ENCODE measurements at regions not wholly inside any gene's neighbourhood (a gene's known extent, or its start where the extent isn't known, plus 50 kb on each side); places are given as distances from the start of the nearest gene placed in this dataset.
"Not testable (repeated sequence)": the region's sequence is repeated elsewhere in the genome, so short reads cannot be mapped to it uniquely, and the experiment has no call there.

DNA sequence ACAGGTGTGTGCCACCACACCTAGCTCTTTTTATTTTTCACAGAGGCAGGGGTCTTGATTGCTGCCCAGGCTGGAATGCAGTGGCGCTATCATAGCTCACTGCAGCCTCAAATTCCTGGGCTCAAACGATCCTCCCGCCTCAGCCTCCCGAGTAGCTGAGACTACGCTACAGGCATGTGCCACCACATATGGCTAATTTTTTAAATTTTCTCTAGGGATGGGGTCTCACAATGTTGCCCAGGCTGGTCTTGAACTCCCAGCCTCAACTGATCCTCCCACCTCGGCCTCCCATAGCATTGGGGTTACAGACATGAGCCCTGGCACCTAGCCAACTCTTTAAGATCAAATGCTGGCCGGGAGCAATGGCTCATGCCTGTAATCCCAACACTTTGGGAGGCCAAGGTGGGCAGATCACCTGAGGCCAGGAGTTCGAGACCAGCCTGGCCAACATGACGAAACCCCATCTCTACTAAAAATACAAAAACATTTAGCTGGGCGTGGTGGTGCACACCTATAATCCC is 50.6 kb upstream of the MYL10 start:
- not testable (repeated sequence) for DNase-seq

- no peak for DNase-seq
Observed at GRCh38 chr7:101680406-101681145, 51.5 kb upstream of the MYL10 start.

DNA sequence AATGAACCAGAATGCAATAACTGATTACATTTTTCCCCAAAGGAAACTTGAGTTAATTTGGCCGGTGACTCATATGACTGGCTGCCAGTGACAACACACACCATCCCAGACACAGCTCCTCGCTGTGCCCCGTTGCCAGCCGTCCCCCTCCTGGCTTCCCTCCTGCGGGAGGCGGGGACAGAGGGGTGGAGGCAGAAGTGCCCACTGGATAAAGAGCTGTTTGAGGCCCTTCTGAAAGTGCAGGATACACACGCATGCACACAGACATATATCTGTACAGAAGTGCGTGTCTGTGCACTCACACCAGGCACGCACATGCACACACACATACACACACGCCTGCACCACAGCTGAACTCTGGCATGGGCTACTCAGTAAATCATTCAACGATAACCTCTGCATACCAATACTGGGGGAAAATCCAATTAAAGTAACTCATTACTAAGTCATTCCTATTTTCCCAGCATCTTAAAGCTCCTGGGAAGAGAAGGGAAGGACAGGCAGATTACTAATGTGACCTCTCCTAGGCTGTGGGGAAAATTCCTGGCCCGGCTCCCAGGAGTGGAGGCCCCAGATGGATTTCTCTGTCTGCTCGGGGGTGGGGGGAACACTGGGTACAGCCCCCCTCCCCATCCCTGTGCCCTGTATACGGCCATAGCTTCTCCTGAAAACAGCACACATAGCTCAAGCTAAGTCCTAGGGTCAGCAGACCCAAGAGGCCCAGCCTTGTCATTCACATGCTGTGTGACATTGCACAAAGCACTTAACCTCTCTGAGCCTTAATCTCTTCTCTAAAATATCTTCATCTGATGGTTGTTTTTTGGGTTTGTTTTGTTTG is 52.3 kb upstream of the MYL10 start:
- peak; percentile 48 for DNase-seq

- DNase-seq = no peak
Observed at GRCh38 chr7:101684983-101685330, 55.9 kb upstream of the MYL10 start.

DNA sequence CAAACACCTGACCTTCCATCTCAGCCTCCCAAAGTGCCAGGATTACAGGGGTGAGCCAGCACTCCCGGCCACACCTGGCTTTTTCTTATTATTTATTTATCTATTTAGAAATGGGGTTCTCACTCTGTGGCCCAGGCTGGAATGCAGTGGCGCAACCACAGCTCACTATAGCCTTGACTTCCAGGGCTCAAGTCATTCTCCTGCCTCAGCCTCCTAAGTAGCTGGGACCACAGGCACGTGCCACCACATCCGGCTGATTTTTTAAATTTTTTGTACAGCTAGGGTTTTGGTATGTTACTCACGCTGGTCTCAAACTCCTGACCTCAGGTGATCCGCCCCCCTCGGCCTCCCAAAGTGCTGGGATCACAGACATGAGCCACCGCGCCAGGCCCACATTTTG is 56.9 kb upstream of the MYL10 start:
- DNase-seq = no peak

- DNase-seq = no peak
Observed at GRCh38 chr7:101687081-101687480, 58.0 kb upstream of the MYL10 start.

- no peak for DNase-seq
Observed at GRCh38 chr7:101687791-101688182, 58.7 kb upstream of the MYL10 start.

DNA sequence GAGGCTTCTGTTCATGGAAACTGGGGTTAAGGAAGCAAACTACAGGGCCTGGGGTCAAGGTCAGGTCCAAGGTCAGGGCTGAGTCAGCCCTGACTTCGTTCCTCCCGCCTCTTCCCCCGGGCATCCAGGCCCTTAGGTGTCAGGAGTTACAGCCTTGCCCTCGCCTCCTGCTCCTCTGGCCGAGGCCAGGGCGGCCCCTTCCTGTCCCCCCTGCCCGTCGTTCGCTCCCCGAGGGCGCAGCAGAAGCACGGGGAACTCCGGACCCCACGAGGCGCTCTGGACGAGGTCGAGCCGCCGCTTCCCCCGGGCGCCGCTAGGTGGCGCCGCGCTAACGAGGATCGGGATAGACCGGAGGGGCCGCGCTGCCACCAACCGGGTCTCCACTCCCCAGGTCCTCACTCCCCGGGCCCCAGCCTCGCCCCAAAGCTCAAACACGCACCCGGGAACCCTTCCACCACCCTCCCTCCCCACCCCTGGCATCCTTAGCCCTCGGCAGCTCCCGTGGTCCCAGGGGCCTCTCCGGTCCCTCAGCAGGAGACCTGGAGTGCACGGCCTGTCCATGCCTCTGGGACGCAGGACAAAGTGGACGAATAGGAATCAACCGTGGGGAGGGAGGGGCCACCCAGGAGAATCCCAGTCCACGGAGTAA is 59.2 kb upstream of the MYL10 start:
- DNase-seq = peak; percentile 74

DNA sequence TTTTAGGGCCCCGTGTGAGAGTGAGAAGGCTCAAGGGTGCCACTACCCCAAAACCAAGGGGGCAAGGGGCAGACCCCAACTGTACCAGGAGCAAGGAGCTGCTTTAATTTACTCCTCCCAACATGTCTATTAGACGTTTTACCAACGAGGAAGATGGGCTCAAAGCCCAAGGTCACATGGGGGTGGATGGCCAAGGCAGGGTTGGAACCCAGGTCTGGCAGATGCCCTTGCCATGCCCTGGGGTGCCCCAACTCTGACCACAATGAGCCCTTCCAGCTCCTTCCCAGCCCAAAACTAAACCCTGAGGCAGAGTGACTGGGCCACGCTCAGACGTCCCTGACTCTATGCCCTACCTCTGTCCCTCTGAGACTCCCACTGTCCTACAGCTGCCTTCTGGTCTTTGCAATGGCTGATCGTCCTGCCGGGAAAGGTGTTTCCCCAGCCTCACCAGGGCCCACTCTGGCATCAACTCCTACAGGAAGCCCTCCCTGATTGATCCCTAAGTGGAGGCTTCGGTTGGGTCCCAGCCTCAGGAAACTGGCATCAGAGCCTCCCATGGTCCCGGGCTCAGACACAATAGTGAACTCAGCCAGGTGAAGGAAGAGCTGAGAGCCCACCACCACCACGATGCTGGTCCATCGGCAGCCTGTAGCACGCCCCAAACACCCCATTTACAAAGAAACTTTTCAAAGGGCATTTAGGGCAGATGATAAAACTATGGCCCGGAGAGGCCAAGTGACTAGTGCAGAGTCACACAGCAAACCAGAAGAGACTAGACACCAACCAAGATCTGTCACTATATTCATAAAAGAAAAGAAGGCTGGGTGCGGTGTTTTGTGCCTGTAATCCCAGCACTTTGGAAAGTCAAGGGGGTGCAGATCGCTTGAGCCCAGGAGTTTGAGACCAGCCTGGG is 60.2 kb upstream of the MYL10 start:
- DNase-seq = no peak

- no peak for DNase-seq
Observed at GRCh38 chr7:101690061-101690460, 61.0 kb upstream of the MYL10 start.

- DNase-seq = no peak
Observed at GRCh38 chr7:101691822-101692384, 62.8 kb upstream of the MYL10 start.

- no peak for DNase-seq
Observed at GRCh38 chr7:101693498-101694091, 64.5 kb upstream of the MYL10 start.

- DNase-seq = no peak
Observed at GRCh38 chr7:101698964-101699363, 69.9 kb upstream of the MYL10 start.

- no peak for DNase-seq
Observed at GRCh38 chr7:101699399-101699798, 70.3 kb upstream of the MYL10 start.

- DNase-seq = no peak
Observed at GRCh38 chr7:101699881-101700823, 71.1 kb upstream of the MYL10 start.

- no peak for DNase-seq
Observed at GRCh38 chr7:101701153-101701794, 72.2 kb upstream of the MYL10 start.

DNA sequence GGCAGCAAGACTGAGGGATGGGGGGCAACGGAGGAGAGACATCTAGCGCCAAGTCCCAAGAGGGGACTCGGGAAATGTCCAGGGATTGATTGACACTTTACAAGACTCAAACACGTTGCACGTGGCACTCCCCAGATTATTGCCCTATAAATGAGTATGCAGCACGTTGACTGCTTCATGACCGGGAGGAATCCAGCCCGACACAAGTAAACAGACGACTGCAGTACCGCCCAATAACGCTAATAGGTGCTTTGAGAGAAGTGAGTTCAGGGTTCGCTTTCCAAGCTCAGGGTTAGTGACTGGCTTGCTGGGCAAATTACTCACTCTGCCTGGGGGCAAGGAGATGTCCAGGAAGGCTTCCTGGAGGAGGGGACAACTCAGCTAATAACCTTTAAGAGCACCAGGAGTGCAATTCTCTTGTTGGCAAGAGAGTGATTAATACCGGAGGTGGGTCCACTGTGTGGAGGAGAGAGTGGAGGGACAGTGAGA is 73.3 kb upstream of the MYL10 start:
- no peak for DNase-seq

- no peak for DNase-seq
Observed at GRCh38 chr7:101705331-101705730, 76.2 kb upstream of the MYL10 start.

- DNase-seq = no peak
Observed at GRCh38 chr7:101707587-101707986, 78.5 kb upstream of the MYL10 start.

GRCh38 chr7:101708223-101708622 is 79.1 kb upstream of the MYL10 start:
- no peak for DNase-seq
